ENCODE measurements at regions not wholly inside any gene's neighbourhood (a gene's known extent, or its start where the extent isn't known, plus 50 kb on each side); places are given as distances from the start of the nearest gene placed in this dataset.

GRCh38 chr2:67844024-67844540, 218.7 kb downstream of the C1D start:
- ATAC-seq: no peak
- TF ChIP-seq ESRRG (CRISPR knock-in tag; IDR thresholded peaks at IDR 0.05) (no peak), CSRNP3 (CRISPR knock-in tag; IDR thresholded peaks at IDR 0.05) (no peak)

- no peak for ATAC-seq
- TF ChIP-seq GLIS3 (CRISPR knock-in tag; IDR thresholded peaks at IDR 0.05) (no peak), SNAI2 (CRISPR knock-in tag; IDR thresholded peaks at IDR 0.05) (no peak), ZNF565 (CRISPR knock-in tag; conservative IDR thresholded peaks at IDR 0.05; ENCODE audit: low read depth) (no peak), CSDC2 (CRISPR knock-in tag; IDR thresholded peaks at IDR 0.05) (no peak), ESRRG (CRISPR knock-in tag; IDR thresholded peaks at IDR 0.05) (no peak), ZNF70 (CRISPR knock-in tag; IDR thresholded peaks at IDR 0.05) (no peak), ZFP3 (CRISPR knock-in tag; IDR thresholded peaks at IDR 0.05) (no peak)
Measured at GRCh38 chr2:67845621-67846369, 217.0 kb downstream of the C1D start.

GRCh38 chr2:67846370-67847070, 216.3 kb downstream of the C1D start:
- ATAC-seq: peak; percentile 88
- TF ChIP-seq ZNF8 (CRISPR knock-in tag; IDR thresholded peaks at IDR 0.05) (no peak), RARB (CRISPR knock-in tag; IDR thresholded peaks at IDR 0.05) (no peak), ZC3H10 (CRISPR knock-in tag; IDR thresholded peaks at IDR 0.05) (no peak), TSHZ2 (CRISPR knock-in tag; IDR thresholded peaks at IDR 0.05) (peak; percentile 68; the same call in 1 of the 2 replicates), TCF4 (CRISPR knock-in tag; IDR thresholded peaks at IDR 0.05; ENCODE audit: borderline replicate concordance) (peak; percentile 53; the same call in 1 of the 2 replicates), ISL1 (CRISPR knock-in tag; IDR thresholded peaks at IDR 0.05) (0 out of 2 replicates have a peak, but pooled peaks have one; percentile 42)

- TF ChIP-seq ZNF70 (CRISPR knock-in tag; IDR thresholded peaks at IDR 0.05) (no peak), ZFP3 (CRISPR knock-in tag; IDR thresholded peaks at IDR 0.05) (no peak), ESRRG (CRISPR knock-in tag; IDR thresholded peaks at IDR 0.05) (no peak), CREB5 (CRISPR knock-in tag; IDR thresholded peaks at IDR 0.05; ENCODE audit: low read depth) (no peak), OSR1 (CRISPR knock-in tag; IDR thresholded peaks at IDR 0.05) (no peak), ZNF565 (CRISPR knock-in tag; conservative IDR thresholded peaks at IDR 0.05; ENCODE audit: low read depth) (no peak), CSDC2 (CRISPR knock-in tag; IDR thresholded peaks at IDR 0.05) (no peak)
Measured at GRCh38 chr2:67848551-67849285, 214.1 kb downstream of the C1D start.

GRCh38 chr2:67851016-67851415, 211.8 kb downstream of the C1D start:
- no peak for ATAC-seq
- TF ChIP-seq PATZ1 (CRISPR knock-in tag; IDR thresholded peaks at IDR 0.05; ENCODE audit: borderline replicate concordance) (no peak), CREB5 (CRISPR knock-in tag; IDR thresholded peaks at IDR 0.05; ENCODE audit: low read depth) (no peak), TOX (CRISPR knock-in tag; IDR thresholded peaks at IDR 0.05; ENCODE audit: borderline replicate concordance) (no peak), TCF4 (CRISPR knock-in tag; IDR thresholded peaks at IDR 0.05; ENCODE audit: borderline replicate concordance) (no peak), ZFP30 (CRISPR knock-in tag; IDR thresholded peaks at IDR 0.05) (no peak), ZFP3 (CRISPR knock-in tag; IDR thresholded peaks at IDR 0.05) (no peak), ZC3H10 (CRISPR knock-in tag; IDR thresholded peaks at IDR 0.05) (no peak), ZNF8 (CRISPR knock-in tag; IDR thresholded peaks at IDR 0.05) (no peak), ARNTL (CRISPR knock-in tag; IDR thresholded peaks at IDR 0.05; ENCODE audit: borderline replicate concordance, low read depth) (no peak)

More at GRCh38 chr2:67848551-67849285, 214.1 kb downstream of the C1D start:
- ATAC-seq: no peak
